Gastrocnemius medialis (tissue), 4 donors: ENCODE measurements at regions not wholly inside any gene's neighbourhood (a gene's known extent, or its start where the extent isn't known, plus 50 kb on each side); places are given as distances from the start of the nearest gene placed in this dataset.
A peak's percentile ranks its signal among the peaks of the same experiment; 100 is the strongest.

ENCODE experiments used
- ATAC-seq, 2 donors: fragments of 150-250 bp; one replicate each; pipeline ENCODE4 v1.9.1; 2016
- DNase-seq, 2 donors: peaks; one replicate each; pipeline ENCODE4 v3.0.0-alpha.2; 2019
- H3K27ac ChIP-seq, 4 donors: fragments of 200-600 bp; sonication (generic); 1 replicate in 1 of 4; 2 replicates in 3 of 4; pipeline ENCODE4 v1.5.1; 2016 to 2018; ENCODE audit warnings: mild to moderate bottlenecking in 2 of 4, moderate library complexity in 1 of 4
- H3K27me3 ChIP-seq, 3 donors: fragments of 200-600 bp; sonication (generic) in 2 of 3; 1 replicate in 1 of 3; 2 replicates in 2 of 3; pipeline versions ENCODE4 v1.5.1 to v1.6.0; 2016 to 2019; ENCODE audit warnings: mild to moderate bottlenecking in 1 of 3, moderate library complexity in 1 of 3
- H3K36me3 ChIP-seq, 2 donors: fragments of 200-600 bp; sonication (generic) in 1 of 2; one replicate each; pipeline ENCODE4 v1.5.1; 2017 to 2018
- H3K4me1 ChIP-seq, 2 donors: fragments of 200-600 bp; sonication (generic) in 1 of 2; one replicate each; pipeline ENCODE4 v1.5.1; 2016 to 2017; ENCODE audit warnings: mild to moderate bottlenecking in 2 of 2
- H3K4me3 ChIP-seq, 4 donors: fragments of 200-600 bp; sonication (generic) in 3 of 4; 1 replicate in 1 of 4; 2 replicates in 3 of 4; pipeline ENCODE4 v1.5.1; 2016 to 2019; ENCODE audit warnings: mild to moderate bottlenecking in 2 of 4
- H3K9me3 ChIP-seq, 3 donors: fragments of 200-600 bp; sonication (generic) in 2 of 3; 1 replicate in 1 of 3; 2 replicates in 2 of 3; pipeline ENCODE4 v1.5.1; 2016 to 2019
- POLR2A ChIP-seq, 2 donors: fragments of 450-650 bp; IDR thresholded peaks; one replicate each; pipeline ENCODE4 v1.6.1; 2017; ENCODE audit warnings: antibody characterized with exemption in 2 of 2, mild to moderate bottlenecking in 2 of 2, moderate library complexity in 2 of 2
- in situ Hi-C, 4 donors: fragments of 200-750 bp; cut with MboI; loops; one replicate each; pipeline versions ENCODE4 v1.15.0 to v1.8.0; 2017; ENCODE audit warnings: low sequenced_read_pairs in 4 of 4
- intact Hi-C: fragments of 100-400 bp; cut with DNase I; formaldehyde crosslinking; loops from one replicate; pipeline ENCODE4 v1.15.1; 2023; ENCODE audit warnings: low total_unique reads
- TF ChIP-seq, protein P1 (sequence below), 5 experiments: fragments of 450-650 bp in 3 of 5; fragments of 200-600 bp in 2 of 5; sonication (generic) in 2 of 5; IDR thresholded peaks in 4 of 5; conservative IDR thresholded peaks in 1 of 5; 1 replicate in 4 of 5; 2 replicates in 1 of 5; pipeline ENCODE4 v1.5.1; 2016 to 2019; ENCODE audit warnings: antibody characterized with exemption in 5 of 5, mild to moderate bottlenecking in 3 of 5, moderate library complexity in 3 of 5

DNA sequence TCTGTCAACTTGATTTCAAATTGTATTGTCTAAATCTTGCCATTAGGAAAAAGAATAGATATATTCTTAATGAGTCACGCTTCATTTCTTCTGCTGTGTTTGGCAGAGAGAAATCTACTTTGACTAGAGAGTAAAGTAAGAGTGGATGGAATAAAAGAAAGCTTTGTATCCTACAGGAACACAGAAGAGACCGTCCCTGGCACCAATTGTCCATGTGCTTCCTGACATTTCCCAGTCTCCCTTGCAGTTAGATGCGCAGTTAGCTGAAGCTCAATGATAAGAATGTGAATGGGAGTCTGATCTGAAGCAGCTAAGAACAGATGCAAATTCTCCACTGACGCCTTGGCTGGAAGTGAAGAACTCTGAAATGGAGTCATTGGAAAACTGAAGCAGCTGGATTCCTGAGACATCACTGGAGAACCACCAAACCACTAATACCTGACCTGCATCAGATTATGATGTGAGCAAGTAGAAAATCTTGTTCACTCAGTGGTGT, 528.2 kb upstream of the MARCKS start:
- H3K4me3 ChIP-seq, result no peak overlapping the region
- intact Hi-C loops, result no loop called here
- DNase-seq (no peak), ATAC-seq (no peak)
- TF ChIP-seq, protein P1, sequence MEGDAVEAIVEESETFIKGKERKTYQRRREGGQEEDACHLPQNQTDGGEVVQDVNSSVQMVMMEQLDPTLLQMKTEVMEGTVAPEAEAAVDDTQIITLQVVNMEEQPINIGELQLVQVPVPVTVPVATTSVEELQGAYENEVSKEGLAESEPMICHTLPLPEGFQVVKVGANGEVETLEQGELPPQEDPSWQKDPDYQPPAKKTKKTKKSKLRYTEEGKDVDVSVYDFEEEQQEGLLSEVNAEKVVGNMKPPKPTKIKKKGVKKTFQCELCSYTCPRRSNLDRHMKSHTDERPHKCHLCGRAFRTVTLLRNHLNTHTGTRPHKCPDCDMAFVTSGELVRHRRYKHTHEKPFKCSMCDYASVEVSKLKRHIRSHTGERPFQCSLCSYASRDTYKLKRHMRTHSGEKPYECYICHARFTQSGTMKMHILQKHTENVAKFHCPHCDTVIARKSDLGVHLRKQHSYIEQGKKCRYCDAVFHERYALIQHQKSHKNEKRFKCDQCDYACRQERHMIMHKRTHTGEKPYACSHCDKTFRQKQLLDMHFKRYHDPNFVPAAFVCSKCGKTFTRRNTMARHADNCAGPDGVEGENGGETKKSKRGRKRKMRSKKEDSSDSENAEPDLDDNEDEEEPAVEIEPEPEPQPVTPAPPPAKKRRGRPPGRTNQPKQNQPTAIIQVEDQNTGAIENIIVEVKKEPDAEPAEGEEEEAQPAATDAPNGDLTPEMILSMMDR (IDR thresholded peaks at IDR 0.05 in 4 of 5, conservative IDR thresholded peaks at IDR 0.05 in 1 of 5), result no peak
- TF ChIP-seq POLR2A (IDR thresholded peaks at IDR 0.05), result no peak
- H3K27me3 ChIP-seq, result no peaks in the 10 kb centered on the region
- H3K27ac ChIP-seq, result no peak overlapping the region
- in situ Hi-C loops, result no loop called here
- H3K9me3 ChIP-seq, result no peaks in the 10 kb centered on the region
- no peaks in the 10 kb centered on the region for H3K36me3 ChIP-seq
- no peaks in the 10 kb centered on the region for H3K4me1 ChIP-seq

DNA sequence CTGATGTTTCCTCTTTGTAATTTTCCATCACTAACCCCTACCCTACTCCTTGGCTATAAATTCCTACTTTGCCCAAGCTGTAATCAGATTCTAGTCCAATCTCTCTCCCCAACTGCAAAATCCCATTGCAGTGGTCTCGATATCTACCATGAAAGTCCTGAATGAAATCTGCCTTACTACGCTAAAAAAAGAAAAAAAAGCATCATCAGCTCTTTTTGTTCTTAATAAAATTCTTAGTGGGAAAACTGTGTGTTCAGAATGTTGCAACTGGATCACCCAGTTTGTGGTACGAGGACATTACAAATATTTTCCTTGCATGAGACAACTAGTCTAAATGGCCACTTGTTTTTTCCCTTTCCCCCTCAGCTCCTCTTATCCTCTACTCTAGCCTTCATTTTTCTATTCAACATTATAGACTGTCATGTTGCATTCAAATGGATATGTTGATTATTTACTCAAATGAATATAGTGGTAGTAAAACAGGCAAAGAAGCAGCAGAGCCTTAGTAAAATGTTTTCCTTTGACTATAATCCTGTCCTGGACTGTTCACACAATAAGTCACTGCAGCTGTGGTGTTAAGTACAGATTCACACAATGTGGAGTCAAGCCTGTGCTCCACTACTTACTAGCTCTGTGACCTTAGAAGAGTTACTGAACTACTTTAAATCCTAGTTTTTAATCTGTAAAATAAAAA, 527.1 kb upstream of the MARCKS start:
- H3K27me3 ChIP-seq, result no peaks in the 10 kb centered on the region
- TF ChIP-seq, protein P1 (IDR thresholded peaks at IDR 0.05 in 4 of 5, conservative IDR thresholded peaks at IDR 0.05 in 1 of 5), result no peak
- no peak for TF ChIP-seq POLR2A (IDR thresholded peaks at IDR 0.05)
- in situ Hi-C loops (no loop called here), intact Hi-C loops (no loop called here)
- no peaks in the 10 kb centered on the region for H3K9me3 ChIP-seq
- no peaks in the 10 kb centered on the region for H3K36me3 ChIP-seq
- no peak for DNase-seq
- ATAC-seq, result no peak
- H3K27ac ChIP-seq, result no peak overlapping the region
- H3K4me1 ChIP-seq, result no peaks in the 10 kb centered on the region
- no peak overlapping the region for H3K4me3 ChIP-seq

DNA sequence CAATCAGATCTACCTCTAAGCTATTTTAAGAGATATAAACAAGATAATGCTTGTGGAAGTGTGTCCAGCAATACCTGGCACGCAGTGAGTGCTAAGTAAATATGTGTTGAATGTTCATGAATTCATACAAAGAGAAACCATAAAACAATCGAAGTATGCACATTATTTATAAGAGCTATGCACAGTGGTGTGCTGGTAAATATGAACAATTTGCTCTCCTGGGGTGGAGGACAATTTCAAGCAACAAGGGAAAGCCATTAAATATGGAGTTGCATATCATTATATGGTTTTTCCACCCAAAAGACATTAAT, 526.6 kb upstream of the MARCKS start:
- in situ Hi-C loops, result no loop called here
- no peaks in the 10 kb centered on the region for H3K27me3 ChIP-seq
- no peaks in the 10 kb centered on the region for H3K36me3 ChIP-seq
- no peak for TF ChIP-seq POLR2A (IDR thresholded peaks at IDR 0.05)
- TF ChIP-seq, protein P1 (IDR thresholded peaks at IDR 0.05 in 4 of 5, conservative IDR thresholded peaks at IDR 0.05 in 1 of 5), result no peak
- intact Hi-C loops, result no loop called here
- H3K4me1 ChIP-seq, result no peaks in the 10 kb centered on the region
- H3K27ac ChIP-seq, result no peak overlapping the region
- DNase-seq (no peak), ATAC-seq (no peak)
- no peaks in the 10 kb centered on the region for H3K9me3 ChIP-seq
- H3K4me3 ChIP-seq, result no peak overlapping the region

DNA sequence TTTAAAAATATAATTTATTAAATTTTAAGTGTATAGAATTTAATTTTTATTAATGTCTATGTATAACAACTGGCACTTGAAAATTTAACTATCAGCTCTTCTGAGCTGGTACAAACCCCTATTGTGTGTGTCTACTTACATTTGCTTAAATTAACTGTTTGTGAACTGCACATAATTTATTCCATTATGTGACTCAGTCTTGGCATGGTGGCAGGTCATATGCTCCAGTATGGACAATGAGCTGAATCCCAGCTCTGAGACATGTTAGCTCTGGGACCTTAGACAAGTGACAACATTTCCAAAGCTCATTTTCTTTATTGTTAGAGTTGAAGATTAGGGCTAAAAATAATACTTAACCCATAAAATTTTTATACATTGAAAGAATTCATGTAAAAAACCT, 526.1 kb upstream of the MARCKS start:
- H3K9me3 ChIP-seq, result no peaks in the 10 kb centered on the region
- DNase-seq (no peak), ATAC-seq (no peak)
- no peak overlapping the region for H3K4me3 ChIP-seq
- no peaks in the 10 kb centered on the region for H3K27me3 ChIP-seq
- in situ Hi-C loops (no loop called here), intact Hi-C loops (no loop called here)
- TF ChIP-seq POLR2A (IDR thresholded peaks at IDR 0.05), result no peak
- TF ChIP-seq, protein P1 (IDR thresholded peaks at IDR 0.05 in 4 of 5, conservative IDR thresholded peaks at IDR 0.05 in 1 of 5), result no peak
- H3K36me3 ChIP-seq, result no peaks in the 10 kb centered on the region
- H3K27ac ChIP-seq, result no peak overlapping the region
- no peaks in the 10 kb centered on the region for H3K4me1 ChIP-seq

DNA sequence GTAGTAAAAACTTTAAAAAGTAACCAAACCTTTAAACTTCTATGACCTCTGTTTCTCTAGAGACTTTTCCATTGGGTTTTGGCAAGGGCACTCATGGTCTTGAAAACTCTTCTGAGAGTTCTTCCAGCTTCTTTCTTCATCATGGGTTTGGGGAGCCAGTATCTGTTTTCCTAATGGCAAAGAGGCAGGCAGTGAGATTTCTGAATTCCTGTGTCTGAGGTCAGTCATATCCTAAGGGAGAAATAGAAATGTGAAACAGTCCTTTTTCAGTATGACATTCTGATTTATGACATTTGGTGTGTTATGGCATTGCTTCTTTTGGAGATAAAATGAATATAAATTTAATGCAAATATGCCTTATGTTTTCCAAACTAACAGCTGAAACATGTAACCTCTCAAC, 518.5 kb upstream of the MARCKS start:
- intact Hi-C loops, result no loop called here

More for the DNA sequence above, 518.5 kb upstream of the MARCKS start:
- in situ Hi-C loops, result no loop called here
- ATAC-seq, result peak in 1 of 2 donors; percentile 49
- DNase-seq, result no peak
- TF ChIP-seq, protein P1 (IDR thresholded peaks at IDR 0.05 in 4 of 5, conservative IDR thresholded peaks at IDR 0.05 in 1 of 5), result no peak
- no peak for TF ChIP-seq POLR2A (IDR thresholded peaks at IDR 0.05)
- Histone ChIP-seq H3K4me3 (no peak overlapping the region), H3K4me1 (no peaks in the 10 kb centered on the region), H3K27me3 (no peaks in the 10 kb centered on the region), H3K27ac (no peak overlapping the region), H3K9me3 (no peaks in the 10 kb centered on the region), H3K36me3 (no peaks in the 10 kb centered on the region)
